ENCODE measurements at regions not wholly inside any gene's neighbourhood (a gene's known extent, or its start where the extent isn't known, plus 50 kb on each side); places are given as distances from the start of the nearest gene placed in this dataset.

DNA sequence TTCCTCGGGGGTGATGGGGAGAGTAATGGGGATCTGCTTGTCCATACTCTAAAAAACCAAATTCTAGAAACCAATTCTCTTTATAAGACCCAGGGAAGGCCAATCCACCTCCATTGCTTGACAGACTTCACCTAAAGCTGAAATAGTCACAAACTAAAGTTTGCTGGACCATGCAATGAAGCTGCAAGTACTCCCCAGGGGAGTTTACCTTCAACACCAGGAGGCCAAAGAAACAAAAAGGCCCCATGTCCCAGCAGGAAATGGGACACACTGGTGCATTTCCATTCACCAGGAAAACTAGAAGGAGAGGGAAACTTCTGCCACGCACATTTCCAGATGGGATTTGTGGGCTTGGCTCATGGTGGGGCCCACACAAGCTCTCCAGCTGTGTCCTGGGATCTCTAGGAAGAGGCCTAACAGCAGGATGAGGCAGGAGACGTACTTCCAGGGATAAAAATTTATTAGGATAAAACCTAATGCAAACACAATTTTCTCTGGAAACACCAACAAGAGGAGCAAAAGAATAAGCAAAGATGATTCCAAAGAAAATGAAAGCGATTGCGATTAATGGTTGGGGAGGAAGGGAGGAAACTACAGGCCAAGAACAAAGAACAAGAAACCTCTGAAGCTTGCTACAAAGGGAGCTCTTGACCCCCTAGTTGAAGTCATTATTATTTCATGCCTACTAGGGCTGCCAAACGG lies 238.0 kb upstream of the LRTM1 start:
- H3K4me3 ChIP-seq (ENCODE audit: low read depth, low read length) = no peak overlapping the region
- TF ChIP-seq, protein P1, sequence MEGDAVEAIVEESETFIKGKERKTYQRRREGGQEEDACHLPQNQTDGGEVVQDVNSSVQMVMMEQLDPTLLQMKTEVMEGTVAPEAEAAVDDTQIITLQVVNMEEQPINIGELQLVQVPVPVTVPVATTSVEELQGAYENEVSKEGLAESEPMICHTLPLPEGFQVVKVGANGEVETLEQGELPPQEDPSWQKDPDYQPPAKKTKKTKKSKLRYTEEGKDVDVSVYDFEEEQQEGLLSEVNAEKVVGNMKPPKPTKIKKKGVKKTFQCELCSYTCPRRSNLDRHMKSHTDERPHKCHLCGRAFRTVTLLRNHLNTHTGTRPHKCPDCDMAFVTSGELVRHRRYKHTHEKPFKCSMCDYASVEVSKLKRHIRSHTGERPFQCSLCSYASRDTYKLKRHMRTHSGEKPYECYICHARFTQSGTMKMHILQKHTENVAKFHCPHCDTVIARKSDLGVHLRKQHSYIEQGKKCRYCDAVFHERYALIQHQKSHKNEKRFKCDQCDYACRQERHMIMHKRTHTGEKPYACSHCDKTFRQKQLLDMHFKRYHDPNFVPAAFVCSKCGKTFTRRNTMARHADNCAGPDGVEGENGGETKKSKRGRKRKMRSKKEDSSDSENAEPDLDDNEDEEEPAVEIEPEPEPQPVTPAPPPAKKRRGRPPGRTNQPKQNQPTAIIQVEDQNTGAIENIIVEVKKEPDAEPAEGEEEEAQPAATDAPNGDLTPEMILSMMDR (conservative IDR thresholded peaks at IDR 0.05; ENCODE audit: low read depth, low read length) = no peak
- DNase-seq (ENCODE audit: low read depth) = no peak

DNA sequence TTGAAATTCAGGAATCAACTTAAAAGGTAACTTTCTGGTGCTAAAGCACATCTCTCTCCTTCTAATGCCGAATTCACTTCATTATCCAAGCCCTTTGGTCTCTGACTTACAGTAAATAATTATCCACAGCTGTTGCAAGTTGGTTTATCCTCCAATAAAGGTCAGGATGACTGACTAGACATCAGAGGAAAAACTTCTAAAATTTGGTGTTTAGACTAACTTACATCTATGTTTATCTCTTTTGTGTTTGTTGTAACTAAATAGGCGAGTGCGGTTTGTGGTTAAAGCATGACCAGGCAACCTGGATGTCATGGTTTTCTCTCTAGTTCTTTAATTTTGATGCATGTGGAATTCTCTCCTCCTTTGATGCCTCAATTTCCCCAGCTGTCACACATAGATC lies 237.4 kb upstream of the LRTM1 start:
- DNase-seq (ENCODE audit: low read depth) = peak; percentile 44
- TF ChIP-seq, protein P1 (conservative IDR thresholded peaks at IDR 0.05; ENCODE audit: low read depth, low read length) = no peak
- H3K4me3 ChIP-seq (ENCODE audit: low read depth, low read length) = no peak overlapping the region

DNA sequence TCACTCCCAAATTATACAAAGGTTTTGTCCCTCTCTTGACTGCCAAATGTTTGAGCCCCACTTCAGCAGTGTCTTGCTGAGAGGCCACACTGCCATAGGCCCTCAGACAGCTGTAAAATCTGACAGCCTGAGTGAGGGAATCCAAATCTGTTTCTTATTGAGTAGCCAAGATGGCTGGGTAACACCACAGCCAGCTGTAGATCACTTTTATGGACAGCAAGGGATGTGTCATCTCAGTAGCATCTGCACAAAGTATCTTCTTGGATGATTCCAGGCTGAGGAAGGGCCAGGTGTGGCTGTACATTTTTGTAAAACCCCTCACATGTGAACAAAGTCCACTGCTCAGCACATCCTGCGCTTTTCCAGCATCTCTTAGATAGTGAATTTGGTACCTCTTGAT lies 237.0 kb upstream of the LRTM1 start:
- H3K4me3 ChIP-seq (ENCODE audit: low read depth, low read length) = no peak overlapping the region
- TF ChIP-seq, protein P1 (conservative IDR thresholded peaks at IDR 0.05; ENCODE audit: low read depth, low read length) = no peak
- no peak for DNase-seq (ENCODE audit: low read depth)

DNA sequence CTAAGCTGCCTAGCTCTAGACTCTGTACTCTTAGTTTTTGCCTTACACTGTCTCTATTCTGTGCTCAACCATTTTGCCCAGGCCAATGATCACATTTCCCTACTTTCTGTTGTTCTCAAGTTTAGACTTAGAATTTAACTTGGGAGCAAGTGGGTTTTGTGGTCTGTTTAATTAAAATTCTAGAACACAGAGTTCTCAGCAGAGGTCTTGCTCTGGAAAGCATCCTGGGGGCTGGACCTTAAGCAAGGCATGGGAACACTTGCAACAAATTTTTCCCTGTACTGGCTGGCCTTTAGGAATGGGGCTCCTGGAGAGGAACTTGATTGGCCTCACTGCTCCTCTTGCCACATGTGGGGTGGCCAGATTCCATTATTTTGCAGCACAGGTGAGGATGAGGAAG lies 236.3 kb upstream of the LRTM1 start:
- TF ChIP-seq, protein P1 (conservative IDR thresholded peaks at IDR 0.05; ENCODE audit: low read depth, low read length) = no peak
- DNase-seq (ENCODE audit: low read depth) = peak; percentile 24
- no peak overlapping the region for H3K4me3 ChIP-seq (ENCODE audit: low read depth, low read length)

DNA sequence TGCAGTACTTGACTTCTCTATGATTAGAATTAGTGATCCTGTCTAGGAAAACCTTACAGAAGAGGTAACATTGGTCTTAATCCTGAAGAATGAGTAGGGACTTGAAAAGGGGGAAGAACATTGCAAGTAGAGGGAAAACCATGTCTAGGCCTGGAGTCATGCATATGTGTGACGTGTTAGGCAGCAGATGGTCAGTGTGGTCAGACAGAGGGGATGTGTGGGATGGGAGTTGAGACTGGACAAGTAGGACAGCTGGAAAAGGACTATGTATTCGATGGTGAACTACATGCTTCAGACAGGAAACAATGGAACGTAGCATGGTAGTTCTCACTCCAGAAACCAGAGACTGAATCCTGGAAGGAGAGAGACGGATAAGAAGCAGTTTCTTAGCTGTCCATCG lies 235.6 kb upstream of the LRTM1 start:
- no peak overlapping the region for H3K4me3 ChIP-seq (ENCODE audit: low read depth, low read length)
- DNase-seq (ENCODE audit: low read depth) = no peak
- TF ChIP-seq, protein P1 (conservative IDR thresholded peaks at IDR 0.05; ENCODE audit: low read depth, low read length) = no peak

DNA sequence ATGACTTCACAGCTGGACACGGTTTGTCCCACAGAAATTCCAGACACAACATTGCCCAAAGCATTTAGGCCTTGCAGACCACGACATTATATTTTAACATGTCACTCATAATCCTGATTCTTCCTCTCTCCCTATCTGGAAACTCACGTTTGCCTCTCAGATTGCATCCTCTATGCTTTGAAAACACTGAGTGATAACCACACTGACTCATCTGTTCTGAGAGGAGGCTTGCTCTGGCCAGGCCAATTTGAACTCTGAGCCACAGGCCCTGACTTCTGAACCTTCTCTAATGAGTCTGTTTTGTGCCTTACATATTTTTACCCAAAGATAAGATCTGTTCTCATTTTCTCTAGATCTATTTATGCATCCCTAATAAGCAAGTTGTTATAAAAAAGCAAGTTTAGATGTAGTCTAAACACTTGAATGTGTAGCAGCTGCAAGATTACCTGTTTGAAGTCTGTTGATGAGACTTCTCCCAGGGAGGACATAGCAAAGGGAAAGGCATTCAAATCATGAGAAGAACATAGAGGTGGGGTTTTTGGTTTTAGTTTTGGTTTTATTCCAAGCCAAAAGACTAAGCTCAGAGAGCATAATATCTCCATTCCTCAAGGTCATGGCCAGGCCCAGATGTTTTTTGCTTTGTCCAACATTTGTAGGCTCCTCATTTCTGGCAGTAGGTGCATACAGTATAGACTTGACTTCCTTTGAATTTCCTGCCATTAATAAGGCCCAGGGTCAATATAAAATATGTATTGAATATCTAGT lies 234.4 kb upstream of the LRTM1 start:
- no peak overlapping the region for H3K4me3 ChIP-seq (ENCODE audit: low read depth, low read length)
- peak; percentile 68 for DNase-seq (ENCODE audit: low read depth)
- TF ChIP-seq, protein P1 (conservative IDR thresholded peaks at IDR 0.05; ENCODE audit: low read depth, low read length) = no peak
